Endothelial cell of umbilical vein (primary cell): ENCODE measurements at regions not wholly inside any gene's neighbourhood (a gene's known extent, or its start where the extent isn't known, plus 50 kb on each side); places are given as distances from the start of the nearest gene placed in this dataset.
"Not testable (repeated sequence)": the region's sequence is repeated elsewhere in the genome, so short reads cannot be mapped to it uniquely, and the experiment has no call there.

Experiments used
- CTCF ChIP-seq, 2 donors: IDR thresholded peaks; 1 replicate in 1 of 2; 2 replicates in 1 of 2; pipeline ENCODE4 v1.5.1; 2011; ENCODE audit warnings: low read length in 2 of 2, mild to moderate bottlenecking in 2 of 2, moderate library complexity in 2 of 2, control low read depth in 1 of 2, inconsistent platforms in 1 of 2, low read depth in 1 of 2; ENCODE audit not compliant: insufficient read depth in 1 of 2; ENCODE audit errors: extremely low read depth in 1 of 2
- EZH2 ChIP-seq: IDR thresholded peaks from 2 replicates; pipeline ENCODE4 v1.6.1; 2012; ENCODE audit warnings: borderline replicate concordance, low read depth, mild to moderate bottlenecking, moderate library complexity, low read length, inconsistent platforms; ENCODE audit not compliant: severe bottlenecking
- MAX ChIP-seq: IDR thresholded peaks from 2 replicates; pipeline ENCODE4 v1.6.1; 2011; ENCODE audit not compliant: insufficient read depth, insufficient read length

GRCh38 chr22:10768875-10769274 is 4759.1 kb upstream of the OR11H1 start:
- not testable (repeated sequence) for TF ChIP-seq EZH2; CTCF (IDR thresholded peaks at IDR 0.05; ENCODE audit: extremely low read depth in 1 of 2, insufficient read depth in 1 of 2, low read depth in 1 of 2, low read length in 2 of 2); MAX
